ENCODE measurements at regions not wholly inside any gene's neighbourhood (a gene's known extent, or its start where the extent isn't known, plus 50 kb on each side); places are given as distances from the start of the nearest gene placed in this dataset.

DNA sequence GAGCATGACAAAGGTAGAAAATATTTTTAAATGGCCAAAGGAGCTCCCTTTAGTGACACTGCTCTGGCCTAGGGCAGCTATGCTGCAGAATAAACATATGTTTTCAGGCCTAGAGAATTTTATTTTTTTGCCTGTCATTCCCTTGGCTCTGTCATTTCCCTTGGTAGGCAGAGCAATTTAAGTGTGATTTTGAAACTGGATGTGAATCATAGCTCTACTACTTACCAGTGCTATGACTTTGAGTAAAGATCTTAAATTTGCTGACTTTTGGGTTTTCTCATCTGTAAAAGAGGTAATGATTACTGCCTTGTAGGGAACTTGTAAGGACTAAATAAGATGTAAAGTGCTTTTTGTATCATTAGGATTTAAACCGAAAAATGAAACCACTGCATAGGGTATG, 189.0 kb upstream of the ZRANB2 start:
- no peak for TF ChIP-seq POLR2AphosphoS5 (IDR thresholded peaks at IDR 0.05)
- no peak for TF ChIP-seq CTCF (IDR thresholded peaks at IDR 0.05)
- no peak for TF ChIP-seq POLR2A (IDR thresholded peaks at IDR 0.05; ENCODE audit: low read depth)
